RPMI8226 (cell line): ENCODE measurements at regions not wholly inside any gene's neighbourhood (a gene's known extent, or its start where the extent isn't known, plus 50 kb on each side); places are given as distances from the start of the nearest gene placed in this dataset.

ENCODE experiments used
- DNase-seq: peaks from one replicate; pipeline ENCODE4 v3.0.0-alpha.2; 2015

DNA sequence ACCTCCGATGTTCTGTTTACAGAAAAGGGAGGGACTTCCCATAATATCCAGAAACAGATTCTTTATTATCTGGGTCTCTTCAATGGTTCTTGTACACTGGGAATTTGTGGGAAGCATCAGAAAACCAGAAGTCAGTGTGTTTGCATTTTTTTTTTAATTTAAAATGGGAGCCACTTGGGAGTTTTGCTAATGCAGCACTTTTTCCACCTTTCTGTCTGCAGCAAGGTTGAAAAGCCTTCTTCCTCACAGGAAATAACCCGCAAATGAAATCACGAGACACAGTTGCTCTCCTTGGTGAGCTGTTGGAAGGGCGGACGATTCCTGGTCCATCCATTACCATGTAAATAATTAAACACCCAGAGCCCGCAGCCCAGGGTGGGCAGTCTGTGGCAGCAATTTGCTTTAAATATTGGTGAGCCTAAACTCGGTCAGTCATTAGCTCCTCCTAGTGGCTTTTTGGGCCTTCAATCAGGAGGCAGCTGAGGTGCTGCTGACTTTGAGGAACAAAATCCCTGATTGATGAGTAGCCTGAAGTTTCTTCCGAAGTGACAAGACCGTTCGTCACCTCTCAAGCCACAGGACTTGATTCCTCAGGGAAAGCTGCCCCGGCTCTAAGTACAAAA lies 471.5 kb downstream of the EPHA4 start:
- DNase-seq = no peak

GRCh38 chr2:221102896-221103688 lies 469.0 kb downstream of the EPHA4 start:
- peak; percentile 39 for DNase-seq

DNA sequence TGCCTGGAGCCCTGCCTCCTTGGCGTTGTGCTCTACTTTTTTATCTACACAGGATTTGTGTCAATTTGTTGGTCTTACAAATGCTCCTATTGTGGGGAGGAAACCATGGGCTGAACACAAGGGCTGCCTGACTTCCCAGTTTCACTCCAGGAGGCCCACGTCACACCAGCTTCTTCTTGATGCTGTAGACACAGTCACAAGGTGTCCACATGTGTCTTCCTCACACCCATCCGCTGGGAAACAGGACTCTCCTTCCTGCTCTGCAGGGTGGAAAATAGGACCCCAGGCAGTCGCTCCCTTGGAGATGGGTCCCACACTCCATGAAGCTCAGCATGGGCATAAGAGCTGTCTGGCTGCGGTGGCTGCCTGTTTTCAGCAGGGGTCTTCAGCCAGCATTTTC lies 468.2 kb downstream of the EPHA4 start:
- no peak for DNase-seq

GRCh38 chr2:221104361-221104811 lies 467.7 kb downstream of the EPHA4 start:
- no peak for DNase-seq

GRCh38 chr2:221106241-221106640 lies 465.9 kb downstream of the EPHA4 start:
- DNase-seq = no peak

GRCh38 chr2:221107424-221107823 lies 464.7 kb downstream of the EPHA4 start:
- DNase-seq = no peak

DNA sequence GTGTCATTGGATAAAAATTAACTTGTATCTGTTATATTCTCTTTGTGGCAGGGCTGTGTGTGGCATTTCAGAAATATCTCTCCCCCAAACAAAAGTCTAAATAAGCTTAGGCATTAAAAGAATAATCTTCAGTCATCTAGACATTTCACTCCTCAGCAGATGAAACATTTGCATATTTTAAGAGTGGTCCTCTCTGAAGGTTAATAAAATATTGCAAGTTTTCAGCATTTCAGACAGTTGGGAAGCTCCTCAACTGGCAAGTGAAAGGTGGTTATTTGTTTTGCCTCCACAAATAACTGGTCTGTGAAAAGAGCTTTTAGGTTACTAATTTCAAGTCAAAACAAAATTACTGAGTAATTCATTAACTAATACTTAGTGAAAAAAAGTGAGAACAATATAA lies 462.6 kb downstream of the EPHA4 start:
- no peak for DNase-seq

DNA sequence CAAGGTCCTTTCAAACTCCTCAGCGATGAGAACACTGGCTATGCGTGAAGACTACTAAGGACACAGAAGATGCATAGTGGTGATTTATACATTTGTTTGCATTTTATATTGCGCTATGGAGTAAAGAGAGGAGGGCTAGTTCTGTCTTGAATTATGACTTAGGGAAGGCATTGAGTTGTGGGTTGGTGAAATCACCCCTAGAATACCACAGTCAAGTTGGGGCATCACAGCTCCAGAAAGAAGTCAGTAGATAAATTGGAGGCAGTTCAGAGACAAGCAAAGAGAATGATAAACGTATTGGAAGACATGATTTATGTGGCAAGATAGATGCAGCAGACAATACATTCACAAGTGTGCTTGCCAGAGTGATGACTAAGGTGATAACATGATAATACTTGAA lies 460.4 kb downstream of the EPHA4 start:
- no peak for DNase-seq

- DNase-seq = no peak
These were observed 459.4 kb downstream of the EPHA4 start for GRCh38 chr2:221112744-221113143.

DNA sequence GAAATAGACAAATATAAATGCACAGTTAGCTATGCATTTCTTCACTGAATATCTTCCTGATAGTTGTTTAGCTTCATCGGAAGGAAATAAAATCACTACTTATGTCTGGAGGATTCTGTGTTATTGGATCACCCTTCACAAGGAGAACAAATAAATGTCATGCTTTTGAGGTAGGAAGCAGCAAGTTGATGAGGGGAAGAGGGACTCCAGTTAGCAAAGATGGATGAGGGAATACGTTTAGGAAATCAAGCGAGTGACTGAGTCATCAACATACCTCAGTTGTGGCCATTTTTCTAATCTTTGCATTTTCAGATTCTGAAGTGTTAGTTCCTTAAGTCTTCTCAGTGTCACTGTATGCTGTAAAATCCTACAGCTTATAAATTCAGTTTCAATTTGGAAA lies 456.2 kb downstream of the EPHA4 start:
- no peak for DNase-seq

GRCh38 chr2:221120643-221121042 lies 451.5 kb downstream of the EPHA4 start:
- no peak for DNase-seq

- DNase-seq = no peak
These were observed 448.7 kb downstream of the EPHA4 start for GRCh38 chr2:221123396-221123795.

DNA sequence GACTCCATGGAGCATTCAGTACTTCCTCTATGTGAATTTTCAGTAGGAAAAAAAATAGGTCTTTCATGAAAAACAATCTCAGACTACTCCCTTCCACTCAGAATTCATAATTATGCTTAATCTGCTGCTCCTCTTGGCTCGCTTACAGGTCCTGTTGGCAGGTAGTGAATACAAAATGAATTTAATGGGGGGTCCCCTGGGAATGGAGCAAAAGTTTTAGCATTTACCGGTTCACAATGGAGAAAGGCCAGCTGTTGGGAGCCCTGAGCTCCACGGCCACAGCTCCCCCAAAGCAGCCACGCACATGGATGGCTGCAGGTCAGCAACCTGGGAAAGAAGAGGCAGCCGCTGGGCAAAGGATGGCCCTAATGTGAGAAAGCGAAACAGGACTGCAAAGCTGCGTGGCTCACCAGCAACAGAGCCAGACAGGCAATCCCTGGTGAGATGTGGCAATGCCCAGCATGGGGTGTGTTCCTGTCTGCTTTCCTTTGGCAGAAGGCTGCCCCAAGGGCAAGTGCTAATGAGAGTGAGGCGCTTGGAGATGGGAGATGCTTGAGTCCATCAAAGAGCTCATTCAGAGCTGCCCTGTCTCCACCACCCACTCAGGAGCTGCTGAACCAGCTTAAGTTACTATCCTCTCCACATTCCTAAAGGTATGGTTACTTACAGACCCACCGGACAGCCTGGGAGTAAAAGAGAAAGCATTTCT lies 447.4 kb downstream of the EPHA4 start:
- no peak for DNase-seq

- DNase-seq = no peak
These were observed 446.4 kb downstream of the EPHA4 start for GRCh38 chr2:221125691-221126090.

DNA sequence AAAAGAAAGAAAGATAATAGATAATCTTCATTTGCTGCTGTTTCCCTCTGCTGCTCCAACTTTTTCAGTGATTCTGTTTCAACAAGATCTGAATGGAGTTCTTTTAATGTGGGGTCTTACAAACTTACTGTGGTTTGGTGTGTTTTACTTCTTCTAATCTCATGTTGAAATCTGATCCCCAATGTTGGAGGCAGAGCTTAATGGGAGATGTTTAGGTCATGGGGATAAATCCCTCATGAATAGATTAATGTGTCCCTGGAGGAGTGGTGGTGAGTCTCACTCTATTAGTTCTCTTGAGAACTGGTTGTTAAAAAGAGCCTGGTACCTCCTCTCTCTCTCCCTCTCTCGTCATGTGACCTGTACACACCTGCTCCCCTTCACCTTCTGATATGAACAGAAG lies 442.4 kb downstream of the EPHA4 start:
- DNase-seq = no peak

GRCh38 chr2:221130431-221130830 lies 441.7 kb downstream of the EPHA4 start:
- no peak for DNase-seq

DNA sequence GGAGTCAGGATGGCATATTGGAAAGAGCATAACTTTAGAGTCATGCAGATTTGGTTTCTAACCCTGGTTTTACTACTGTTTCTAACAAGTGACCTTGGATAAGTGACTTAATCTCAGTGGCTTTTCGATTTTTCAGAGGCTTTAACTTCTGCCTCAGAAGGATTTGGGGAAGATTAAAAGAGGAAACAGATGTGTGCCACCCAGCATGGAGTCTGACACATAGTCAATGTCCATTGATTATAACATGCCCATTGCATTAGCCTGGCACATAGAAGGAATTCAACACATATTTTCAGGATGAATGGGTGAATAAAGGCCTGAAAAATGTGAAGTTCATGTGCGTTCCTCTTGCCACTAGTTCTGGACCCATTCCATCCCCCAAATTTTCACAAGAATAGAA lies 438.2 kb downstream of the EPHA4 start:
- DNase-seq = no peak

DNA sequence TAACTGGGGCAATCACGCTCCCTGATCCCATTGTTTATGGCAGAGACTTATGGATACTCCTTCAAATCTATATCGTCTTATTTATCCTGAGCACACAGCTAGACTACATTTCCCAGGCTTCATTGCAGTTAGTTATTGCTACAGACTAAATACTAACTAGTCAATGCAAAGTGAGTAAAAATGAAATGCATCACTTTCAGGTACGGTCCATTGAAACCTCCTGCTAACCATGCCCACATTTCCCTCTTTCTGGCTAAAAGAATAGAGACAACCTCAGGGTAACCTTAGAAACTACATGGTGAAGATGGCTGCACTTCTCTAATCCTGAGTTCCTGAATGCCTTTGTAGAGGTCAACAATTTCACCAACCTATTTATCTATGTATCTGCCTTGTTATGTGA lies 437.4 kb downstream of the EPHA4 start:
- DNase-seq = no peak

GRCh38 chr2:221135699-221136098 lies 436.4 kb downstream of the EPHA4 start:
- DNase-seq = peak; percentile 59

- peak; percentile 59 for DNase-seq
These were observed 434.7 kb downstream of the EPHA4 start for GRCh38 chr2:221137385-221137784.

DNA sequence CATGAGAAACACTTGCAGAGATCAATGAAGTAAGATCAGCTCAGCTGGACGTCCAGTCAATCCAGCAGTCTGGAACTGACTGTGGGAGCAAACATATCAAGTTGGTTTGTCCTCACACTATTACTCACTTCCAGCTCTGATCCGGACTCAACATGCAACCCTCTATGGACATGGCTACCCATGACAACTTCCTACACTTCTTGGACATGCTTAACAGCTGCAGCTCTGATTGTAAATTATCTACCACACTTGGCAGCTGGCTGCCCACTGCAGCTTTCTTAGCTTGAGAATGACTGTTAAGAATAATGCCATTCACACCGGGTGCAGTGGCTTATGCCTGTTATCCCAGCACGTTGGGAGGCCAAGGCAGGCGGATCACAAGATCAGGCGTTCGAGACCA lies 429.8 kb downstream of the EPHA4 start:
- no peak for DNase-seq

GRCh38 chr2:221143231-221143630 lies 428.9 kb downstream of the EPHA4 start:
- no peak for DNase-seq

GRCh38 chr2:221144909-221145308 lies 427.2 kb downstream of the EPHA4 start:
- DNase-seq = no peak

GRCh38 chr2:221145396-221145795 lies 426.7 kb downstream of the EPHA4 start:
- peak; percentile 9 for DNase-seq
